K562 (cell line): ENCODE measurements at regions not wholly inside any gene's neighbourhood (a gene's known extent, or its start where the extent isn't known, plus 50 kb on each side); places are given as distances from the start of the nearest gene placed in this dataset.

Experiments used
- E2F4 ChIP-seq: sonication (generic); formaldehyde crosslinking; IDR thresholded peaks from 2 replicates; pipeline ENCODE4 v1.8.0; 2022; ENCODE audit warnings: mild to moderate bottlenecking, low read depth, missing genetic modification reagents
- ELF2 ChIP-seq: fragments of 250-450 bp; sonication (Bioruptor Pico); IDR thresholded peaks from 2 replicates; pipeline ENCODE4 v1.5.0; 2021; ENCODE audit warnings: mild to moderate bottlenecking
- FIP1L1 ChIP-seq: fragments of 200-400 bp; formaldehyde crosslinking; IDR thresholded peaks from 2 replicates; pipeline ENCODE4 v1.6.1; 2018; ENCODE audit warnings: mild to moderate bottlenecking, low read depth, low read length; ENCODE audit not compliant: poor library complexity, severe bottlenecking
- HDAC2 ChIP-seq: fragments of 450-650 bp; IDR thresholded peaks from 2 replicates; pipeline ENCODE4 v1.6.1; 2016; ENCODE audit warnings: mild to moderate bottlenecking
- HMG20B ChIP-seq: fragments of 250-450 bp; sonication (Bioruptor Pico); IDR thresholded peaks from 2 replicates; pipeline ENCODE4 v1.5.0; 2021; ENCODE audit warnings: mild to moderate bottlenecking
- HOXB6 ChIP-seq: fragments of 250-450 bp; sonication (Bioruptor Pico); IDR thresholded peaks from 2 replicates; pipeline ENCODE4 v1.5.1; 2022; ENCODE audit warnings: mild to moderate bottlenecking, borderline replicate concordance
- MLLT1 ChIP-seq, 2 experiments: fragments of 450-650 bp; IDR thresholded peaks; 2 replicates each; pipeline ENCODE4 v1.6.1; 2016
- RAD21 ChIP-seq, 2 experiments: fragments of 250-450 bp in 1 of 2; fragments of 450-650 bp in 1 of 2; sonication (Bioruptor Pico) in 1 of 2; formaldehyde crosslinking in 1 of 2; IDR thresholded peaks in 1 of 2; conservative IDR thresholded peaks in 1 of 2; 2 replicates each; pipeline versions ENCODE4 v1.4.0 to v1.8.0; 2020 to 2022; ENCODE audit warnings: mild to moderate bottlenecking in 2 of 2, moderate library complexity in 1 of 2
- RBBP5 ChIP-seq: fragments of 200-600 bp; sonication (generic); IDR thresholded peaks from 2 replicates; pipeline ENCODE4 v1.6.1; 2012; ENCODE audit warnings: borderline replicate concordance, mild to moderate bottlenecking, low read length, control low read depth, inconsistent platforms; ENCODE audit not compliant: insufficient read depth, poor library complexity, severe bottlenecking
- TEAD1 ChIP-seq, 2 experiments: fragments of 450-650 bp in 1 of 2; sonication (generic) in 1 of 2; formaldehyde crosslinking; IDR thresholded peaks; 2 replicates each; pipeline versions ENCODE4 v1.4.0 to v1.8.0; 2020 to 2022; ENCODE audit warnings: mild to moderate bottlenecking in 2 of 2, missing genetic modification reagents in 1 of 2
- ZNF140 ChIP-seq: fragments of 250-450 bp; sonication (Bioruptor Pico); IDR thresholded peaks from 2 replicates; pipeline ENCODE4 v1.8.0; 2021; ENCODE audit warnings: moderate library complexity, mild to moderate bottlenecking, inconsistent platforms
- ZNF232 ChIP-seq: sonication (generic); formaldehyde crosslinking; IDR thresholded peaks from 2 replicates; pipeline ENCODE4 v1.8.0; 2022; ENCODE audit warnings: mild to moderate bottlenecking, missing genetic modification reagents
- ZNF311 ChIP-seq: fragments of 250-450 bp; sonication (Bioruptor Pico); IDR thresholded peaks from 2 replicates; pipeline ENCODE4 v1.4.0; 2020; ENCODE audit warnings: mild to moderate bottlenecking, moderate library complexity
- TF ChIP-seq, protein P1 (sequence below), 2 experiments: fragments of 450-650 bp; formaldehyde crosslinking in 1 of 2; IDR thresholded peaks; 2 replicates each; pipeline versions ENCODE4 v1.4.0 to v1.6.1; 2014 to 2020; ENCODE audit warnings: mild to moderate bottlenecking in 2 of 2, borderline replicate concordance in 1 of 2, low read depth in 1 of 2
- TF ChIP-seq, protein P2 (sequence below): fragments of 250-450 bp; sonication (Bioruptor Pico); IDR thresholded peaks from 2 replicates; pipeline ENCODE4 v1.5.0; 2021

- TF ChIP-seq MLLT1 (IDR thresholded peaks at IDR 0.05) (no peak), FIP1L1 (no peak), HMG20B (no peak), ZNF140 (no peak), ZNF311 (CRISPR knock-in tag) (no peak), RAD21 (CRISPR knock-in tag; conservative IDR thresholded peaks at IDR 0.05 in 1 of 2, IDR thresholded peaks at IDR 0.05 in 1 of 2) (peak; percentile 79 to 83), RBBP5 (no peak), E2F4 (CRISPR knock-in tag) (no peak), TEAD1 (CRISPR knock-in tag; IDR thresholded peaks at IDR 0.05) (no peak), HDAC2 (no peak), ZNF232 (CRISPR knock-in tag) (no peak), HOXB6 (CRISPR knock-in tag) (no peak), ELF2 (CRISPR knock-in tag) (no peak)
- TF ChIP-seq, protein P1, sequence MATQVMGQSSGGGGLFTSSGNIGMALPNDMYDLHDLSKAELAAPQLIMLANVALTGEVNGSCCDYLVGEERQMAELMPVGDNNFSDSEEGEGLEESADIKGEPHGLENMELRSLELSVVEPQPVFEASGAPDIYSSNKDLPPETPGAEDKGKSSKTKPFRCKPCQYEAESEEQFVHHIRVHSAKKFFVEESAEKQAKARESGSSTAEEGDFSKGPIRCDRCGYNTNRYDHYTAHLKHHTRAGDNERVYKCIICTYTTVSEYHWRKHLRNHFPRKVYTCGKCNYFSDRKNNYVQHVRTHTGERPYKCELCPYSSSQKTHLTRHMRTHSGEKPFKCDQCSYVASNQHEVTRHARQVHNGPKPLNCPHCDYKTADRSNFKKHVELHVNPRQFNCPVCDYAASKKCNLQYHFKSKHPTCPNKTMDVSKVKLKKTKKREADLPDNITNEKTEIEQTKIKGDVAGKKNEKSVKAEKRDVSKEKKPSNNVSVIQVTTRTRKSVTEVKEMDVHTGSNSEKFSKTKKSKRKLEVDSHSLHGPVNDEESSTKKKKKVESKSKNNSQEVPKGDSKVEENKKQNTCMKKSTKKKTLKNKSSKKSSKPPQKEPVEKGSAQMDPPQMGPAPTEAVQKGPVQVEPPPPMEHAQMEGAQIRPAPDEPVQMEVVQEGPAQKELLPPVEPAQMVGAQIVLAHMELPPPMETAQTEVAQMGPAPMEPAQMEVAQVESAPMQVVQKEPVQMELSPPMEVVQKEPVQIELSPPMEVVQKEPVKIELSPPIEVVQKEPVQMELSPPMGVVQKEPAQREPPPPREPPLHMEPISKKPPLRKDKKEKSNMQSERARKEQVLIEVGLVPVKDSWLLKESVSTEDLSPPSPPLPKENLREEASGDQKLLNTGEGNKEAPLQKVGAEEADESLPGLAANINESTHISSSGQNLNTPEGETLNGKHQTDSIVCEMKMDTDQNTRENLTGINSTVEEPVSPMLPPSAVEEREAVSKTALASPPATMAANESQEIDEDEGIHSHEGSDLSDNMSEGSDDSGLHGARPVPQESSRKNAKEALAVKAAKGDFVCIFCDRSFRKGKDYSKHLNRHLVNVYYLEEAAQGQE (IDR thresholded peaks at IDR 0.05; ENCODE audit: borderline replicate concordance): peak; percentile 57; the same call in 1 of the 2 replicates
- TF ChIP-seq, protein P1 (CRISPR knock-in tag; IDR thresholded peaks at IDR 0.05; ENCODE audit: low read depth): no peak
- TF ChIP-seq, protein P2, sequence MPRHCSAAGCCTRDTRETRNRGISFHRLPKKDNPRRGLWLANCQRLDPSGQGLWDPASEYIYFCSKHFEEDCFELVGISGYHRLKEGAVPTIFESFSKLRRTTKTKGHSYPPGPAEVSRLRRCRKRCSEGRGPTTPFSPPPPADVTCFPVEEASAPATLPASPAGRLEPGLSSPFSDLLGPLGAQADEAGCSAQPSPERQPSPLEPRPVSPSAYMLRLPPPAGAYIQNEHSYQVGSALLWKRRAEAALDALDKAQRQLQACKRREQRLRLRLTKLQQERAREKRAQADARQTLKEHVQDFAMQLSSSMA: no peak
Observed at GRCh38 chr4:82268050-82268825, 105.6 kb downstream of the HNRNPD start (continued).
